ENCODE measurements at regions not wholly inside any gene's neighbourhood (a gene's known extent, or its start where the extent isn't known, plus 50 kb on each side); places are given as distances from the start of the nearest gene placed in this dataset.

DNA sequence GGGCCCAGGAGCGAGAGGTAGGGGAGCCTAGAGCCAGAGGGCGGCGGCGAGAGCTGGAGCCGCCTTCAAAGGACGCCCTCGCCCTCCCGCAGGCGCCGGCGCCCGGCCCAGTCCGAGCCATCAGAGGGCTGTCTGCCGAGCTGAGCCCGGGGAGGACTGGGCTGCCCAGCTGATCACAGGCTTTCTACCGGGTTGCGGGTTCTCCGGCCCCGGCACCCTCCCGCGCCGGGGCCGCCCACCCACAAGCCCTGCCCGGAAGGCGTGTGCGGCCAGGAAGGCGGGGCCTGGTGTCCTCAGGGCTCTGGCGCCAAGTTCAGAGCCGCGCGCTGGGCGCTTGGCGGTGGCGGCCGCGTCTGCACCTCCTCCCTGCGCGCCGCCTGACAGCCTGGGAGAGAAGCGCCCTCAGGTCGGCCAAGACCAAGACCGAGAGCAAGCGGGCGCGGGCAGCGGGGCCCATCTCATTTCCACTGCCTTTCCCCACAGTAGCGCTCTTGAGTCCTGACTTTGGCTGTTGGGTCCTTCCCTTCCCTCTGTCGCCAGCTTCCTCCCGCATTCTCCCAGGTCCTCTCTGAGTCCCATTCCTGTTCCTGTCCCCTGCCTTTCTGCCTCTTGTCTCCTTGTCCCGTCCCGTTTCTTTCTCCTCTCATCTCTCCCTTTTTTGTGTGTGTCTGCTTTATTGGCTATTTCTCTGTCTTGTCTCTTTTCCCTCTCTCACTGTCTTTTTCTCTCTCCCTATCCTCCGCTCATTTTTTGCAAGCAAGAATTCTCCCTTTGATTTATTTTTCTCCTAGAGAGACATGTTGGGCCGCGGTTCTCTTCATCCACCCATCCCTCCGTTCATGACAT, 60.6 kb upstream of the MSMB start (continued):
- TF ChIP-seq, protein P1, sequence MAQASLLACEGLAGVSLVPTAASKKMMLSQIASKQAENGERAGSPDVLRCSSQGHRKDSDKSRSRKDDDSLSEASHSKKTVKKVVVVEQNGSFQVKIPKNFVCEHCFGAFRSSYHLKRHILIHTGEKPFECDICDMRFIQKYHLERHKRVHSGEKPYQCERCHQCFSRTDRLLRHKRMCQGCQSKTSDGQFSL (CRISPR knock-in tag; IDR thresholded peaks at IDR 0.05), result no peak
- TF ChIP-seq, protein P1 (tag; IDR thresholded peaks at IDR 0.05), result no peak
- TF ChIP-seq, protein P2, sequence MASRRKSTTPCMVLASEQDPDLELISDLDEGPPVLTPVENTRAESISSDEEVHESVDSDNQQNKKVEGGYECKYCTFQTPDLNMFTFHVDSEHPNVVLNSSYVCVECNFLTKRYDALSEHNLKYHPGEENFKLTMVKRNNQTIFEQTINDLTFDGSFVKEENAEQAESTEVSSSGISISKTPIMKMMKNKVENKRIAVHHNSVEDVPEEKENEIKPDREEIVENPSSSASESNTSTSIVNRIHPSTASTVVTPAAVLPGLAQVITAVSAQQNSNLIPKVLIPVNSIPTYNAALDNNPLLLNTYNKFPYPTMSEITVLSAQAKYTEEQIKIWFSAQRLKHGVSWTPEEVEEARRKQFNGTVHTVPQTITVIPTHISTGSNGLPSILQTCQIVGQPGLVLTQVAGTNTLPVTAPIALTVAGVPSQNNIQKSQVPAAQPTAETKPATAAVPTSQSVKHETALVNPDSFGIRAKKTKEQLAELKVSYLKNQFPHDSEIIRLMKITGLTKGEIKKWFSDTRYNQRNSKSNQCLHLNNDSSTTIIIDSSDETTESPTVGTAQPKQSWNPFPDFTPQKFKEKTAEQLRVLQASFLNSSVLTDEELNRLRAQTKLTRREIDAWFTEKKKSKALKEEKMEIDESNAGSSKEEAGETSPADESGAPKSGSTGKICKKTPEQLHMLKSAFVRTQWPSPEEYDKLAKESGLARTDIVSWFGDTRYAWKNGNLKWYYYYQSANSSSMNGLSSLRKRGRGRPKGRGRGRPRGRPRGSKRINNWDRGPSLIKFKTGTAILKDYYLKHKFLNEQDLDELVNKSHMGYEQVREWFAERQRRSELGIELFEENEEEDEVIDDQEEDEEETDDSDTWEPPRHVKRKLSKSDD (conservative IDR thresholded peaks at IDR 0.05; ENCODE audit: low read length), result no peak
- TF ChIP-seq LARP7 (IDR thresholded peaks at IDR 0.05), result peak; percentile 94; the same call in 1 of the 2 replicates
- no peak for TF ChIP-seq PHF20 (IDR thresholded peaks at IDR 0.05; ENCODE audit: partially characterized antibody)
- TF ChIP-seq ZNF589 (CRISPR knock-in tag; IDR thresholded peaks at IDR 0.05; ENCODE audit: low read depth), result no peak
- 0 out of 2 replicates have a peak, but pooled peaks have one; percentile 45 for TF ChIP-seq HDAC6 (IDR thresholded peaks at IDR 0.05; ENCODE audit: low read depth, low read length)
- TF ChIP-seq TEAD2 (tag; IDR thresholded peaks at IDR 0.05), result no peak
- TF ChIP-seq NFXL1 (CRISPR knock-in tag; IDR thresholded peaks at IDR 0.05), result no peak
- 0 out of 2 replicates have a peak, but pooled peaks have one; percentile 13 for TF ChIP-seq SNIP1 (IDR thresholded peaks at IDR 0.05; ENCODE audit: low read depth)
- peak; percentile 34; the same call in 1 of the 2 replicates for TF ChIP-seq ZNF316 (IDR thresholded peaks at IDR 0.05)
- TF ChIP-seq ARID1B (IDR thresholded peaks at IDR 0.05), result peak; percentile 51
- peak; percentile 74 for TF ChIP-seq RBFOX2 (IDR thresholded peaks at IDR 0.05; ENCODE audit: low read depth, low read length)
- TF ChIP-seq GABPA (tag; conservative IDR thresholded peaks at IDR 0.05; ENCODE audit: low read depth), result no peak
- no peak for TF ChIP-seq FOXK1 (CRISPR knock-in tag; IDR thresholded peaks at IDR 0.05; ENCODE audit: borderline replicate concordance)
- TF ChIP-seq RBM17 (IDR thresholded peaks at IDR 0.05; ENCODE audit: borderline replicate concordance, low read depth, low read length), result no peak
- TF ChIP-seq, protein P3, sequence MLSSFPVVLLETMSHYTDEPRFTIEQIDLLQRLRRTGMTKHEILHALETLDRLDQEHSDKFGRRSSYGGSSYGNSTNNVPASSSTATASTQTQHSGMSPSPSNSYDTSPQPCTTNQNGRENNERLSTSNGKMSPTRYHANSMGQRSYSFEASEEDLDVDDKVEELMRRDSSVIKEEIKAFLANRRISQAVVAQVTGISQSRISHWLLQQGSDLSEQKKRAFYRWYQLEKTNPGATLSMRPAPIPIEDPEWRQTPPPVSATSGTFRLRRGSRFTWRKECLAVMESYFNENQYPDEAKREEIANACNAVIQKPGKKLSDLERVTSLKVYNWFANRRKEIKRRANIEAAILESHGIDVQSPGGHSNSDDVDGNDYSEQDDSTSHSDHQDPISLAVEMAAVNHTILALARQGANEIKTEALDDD (IDR thresholded peaks at IDR 0.05), result no peak
- TF ChIP-seq, protein P4, sequence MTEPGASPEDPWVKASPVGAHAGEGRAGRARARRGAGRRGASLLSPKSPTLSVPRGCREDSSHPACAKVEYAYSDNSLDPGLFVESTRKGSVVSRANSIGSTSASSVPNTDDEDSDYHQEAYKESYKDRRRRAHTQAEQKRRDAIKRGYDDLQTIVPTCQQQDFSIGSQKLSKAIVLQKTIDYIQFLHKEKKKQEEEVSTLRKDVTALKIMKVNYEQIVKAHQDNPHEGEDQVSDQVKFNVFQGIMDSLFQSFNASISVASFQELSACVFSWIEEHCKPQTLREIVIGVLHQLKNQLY (CRISPR knock-in tag; conservative IDR thresholded peaks at IDR 0.05), result no peak
- no peak for TF ChIP-seq KAT8 (IDR thresholded peaks at IDR 0.05; ENCODE audit: low read depth)
- TF ChIP-seq, protein P5, sequence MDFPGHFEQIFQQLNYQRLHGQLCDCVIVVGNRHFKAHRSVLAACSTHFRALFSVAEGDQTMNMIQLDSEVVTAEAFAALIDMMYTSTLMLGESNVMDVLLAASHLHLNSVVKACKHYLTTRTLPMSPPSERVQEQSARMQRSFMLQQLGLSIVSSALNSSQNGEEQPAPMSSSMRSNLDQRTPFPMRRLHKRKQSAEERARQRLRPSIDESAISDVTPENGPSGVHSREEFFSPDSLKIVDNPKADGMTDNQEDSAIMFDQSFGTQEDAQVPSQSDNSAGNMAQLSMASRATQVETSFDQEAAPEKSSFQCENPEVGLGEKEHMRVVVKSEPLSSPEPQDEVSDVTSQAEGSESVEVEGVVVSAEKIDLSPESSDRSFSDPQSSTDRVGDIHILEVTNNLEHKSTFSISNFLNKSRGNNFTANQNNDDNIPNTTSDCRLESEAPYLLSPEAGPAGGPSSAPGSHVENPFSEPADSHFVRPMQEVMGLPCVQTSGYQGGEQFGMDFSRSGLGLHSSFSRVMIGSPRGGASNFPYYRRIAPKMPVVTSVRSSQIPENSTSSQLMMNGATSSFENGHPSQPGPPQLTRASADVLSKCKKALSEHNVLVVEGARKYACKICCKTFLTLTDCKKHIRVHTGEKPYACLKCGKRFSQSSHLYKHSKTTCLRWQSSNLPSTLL (IDR thresholded peaks at IDR 0.05), result no peak
- TF ChIP-seq MAFF (IDR thresholded peaks at IDR 0.05; ENCODE audit: low read length), result no peak
- TF ChIP-seq PURB (CRISPR knock-in tag; IDR thresholded peaks at IDR 0.05; ENCODE audit: low read depth), result no peak

Data from K562 (cell line).